ENCODE measurements at regions not wholly inside any gene's neighbourhood (a gene's known extent, or its start where the extent isn't known, plus 50 kb on each side); places are given as distances from the start of the nearest gene placed in this dataset.
"Not testable (repeated sequence)": the region's sequence is repeated elsewhere in the genome, so short reads cannot be mapped to it uniquely, and the experiment has no call there.

- DNase-seq = no peak
Observed at GRCh38 chr2:173468266-173468793, 113.7 kb downstream of the CDCA7 start.

DNA sequence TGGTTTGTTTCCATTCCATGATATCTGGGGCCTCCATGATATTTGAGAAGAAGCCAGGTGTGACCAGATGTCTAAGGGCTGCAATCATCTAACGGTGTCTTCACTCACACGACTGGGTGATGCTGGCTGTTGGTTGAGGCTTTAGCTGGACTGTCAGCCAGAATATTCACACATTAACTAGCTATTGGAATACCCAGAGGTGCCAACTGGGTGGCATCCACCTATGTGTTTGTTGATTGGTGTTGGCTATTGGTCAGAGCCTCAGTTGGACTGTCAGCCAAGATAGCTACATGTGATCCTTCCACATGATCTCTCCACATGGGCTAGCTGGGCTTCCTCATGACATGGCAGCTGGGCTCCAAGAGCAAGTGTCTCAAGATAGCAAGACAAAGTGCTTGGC is 117.4 kb downstream of the CDCA7 start:
- no peak for DNase-seq

DNA sequence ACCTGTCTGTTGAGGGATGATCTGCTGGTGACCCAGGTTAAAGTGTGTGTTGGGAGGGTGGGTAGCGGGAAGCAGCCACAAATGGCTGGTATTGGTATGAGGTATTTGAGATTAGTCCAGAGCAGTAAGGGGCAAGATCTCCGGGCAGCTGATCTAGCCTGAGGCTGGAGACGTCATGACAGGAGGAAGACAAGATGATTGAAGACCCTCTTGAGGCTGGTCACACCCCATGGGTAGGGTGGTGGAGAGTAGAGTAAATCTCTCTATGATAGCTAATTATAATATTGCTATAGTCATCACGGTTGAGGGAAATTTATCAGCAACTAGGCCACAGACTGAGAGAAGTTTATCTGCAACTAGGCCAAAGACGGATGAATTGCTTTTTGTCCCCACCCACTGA is 128.5 kb downstream of the CDCA7 start:
- DNase-seq = no peak

DNA sequence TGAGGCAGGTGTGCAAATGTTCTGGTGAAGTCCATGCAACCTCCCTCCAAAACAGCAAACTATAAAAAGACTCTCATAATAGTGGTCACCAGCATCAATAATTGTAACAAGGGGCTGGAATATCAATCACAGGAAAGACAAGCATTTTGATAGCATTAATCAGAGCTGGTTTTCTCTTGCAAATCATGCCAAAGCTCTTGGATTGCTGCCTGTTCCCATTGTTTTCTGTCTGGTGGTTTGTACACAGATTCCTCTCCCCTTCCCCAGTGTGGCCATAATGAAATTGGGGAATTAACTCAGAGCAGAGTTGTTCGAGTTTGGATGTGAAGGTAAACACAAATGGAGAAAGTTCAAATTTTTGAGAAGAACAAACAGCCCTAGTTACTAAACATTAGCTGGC is 134.2 kb downstream of the CDCA7 start:
- no peak for DNase-seq

DNA sequence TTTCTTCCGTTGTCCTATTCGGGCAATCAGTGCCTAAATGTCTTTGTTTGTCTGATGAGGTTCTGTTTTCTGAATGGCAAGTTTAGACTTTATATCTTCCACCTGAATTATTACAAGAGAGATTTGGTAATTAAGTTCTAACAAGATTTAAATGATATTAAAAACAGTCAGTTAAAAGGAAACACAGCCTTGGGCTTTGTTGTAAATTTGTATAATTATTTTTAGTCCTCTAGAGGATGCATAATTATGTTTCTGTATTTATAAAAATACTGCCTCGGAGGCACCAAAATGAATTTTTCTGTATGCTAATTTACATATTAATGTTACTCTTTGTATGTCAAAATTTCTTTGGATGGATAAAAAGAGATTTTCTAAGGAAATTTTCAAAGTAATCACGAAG is 136.7 kb downstream of the CDCA7 start:
- no peak for DNase-seq

GRCh38 chr2:173493874-173494273 is 139.2 kb downstream of the CDCA7 start:
- DNase-seq = no peak

DNA sequence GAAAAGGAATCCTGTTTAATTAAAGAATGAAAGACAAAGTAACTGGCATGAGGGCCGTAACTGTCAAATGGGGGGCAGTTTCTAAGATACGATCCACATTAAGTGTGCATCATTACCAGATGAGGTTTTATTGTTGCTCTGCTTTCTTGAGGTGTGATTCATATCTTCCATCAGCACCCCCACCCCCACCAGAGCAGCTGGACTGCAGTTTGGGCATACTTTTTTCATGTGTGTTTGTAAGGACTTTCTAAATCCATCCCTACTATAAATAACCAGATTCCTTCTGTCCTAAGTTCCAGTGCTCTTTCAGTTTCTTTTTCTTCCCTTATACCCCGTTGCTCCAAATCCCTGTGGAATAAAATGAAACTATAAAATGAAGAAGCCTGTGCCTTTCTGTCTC is 142.1 kb downstream of the CDCA7 start:
- no peak for DNase-seq

DNA sequence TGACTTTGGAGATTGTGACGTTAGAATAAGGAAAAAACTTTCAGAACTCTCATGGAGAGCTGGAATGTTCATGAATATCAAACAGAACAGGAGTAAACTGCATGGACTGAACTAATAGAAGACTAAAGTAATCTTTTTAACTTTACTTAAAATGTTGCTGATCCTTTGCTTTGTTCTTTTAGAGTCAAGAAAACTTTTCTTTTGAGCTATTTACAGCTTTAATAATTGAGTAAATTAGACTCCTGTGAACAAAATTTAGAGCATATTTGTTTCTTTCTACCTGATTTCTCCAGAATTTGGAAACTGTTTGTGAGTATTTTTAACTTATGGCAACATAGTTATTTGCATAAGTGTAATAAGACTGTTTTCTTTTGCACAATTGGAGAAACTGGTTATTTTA is 146.3 kb downstream of the CDCA7 start:
- DNase-seq = no peak

GRCh38 chr2:173502296-173502695 is 147.6 kb downstream of the CDCA7 start:
- DNase-seq = no peak

DNA sequence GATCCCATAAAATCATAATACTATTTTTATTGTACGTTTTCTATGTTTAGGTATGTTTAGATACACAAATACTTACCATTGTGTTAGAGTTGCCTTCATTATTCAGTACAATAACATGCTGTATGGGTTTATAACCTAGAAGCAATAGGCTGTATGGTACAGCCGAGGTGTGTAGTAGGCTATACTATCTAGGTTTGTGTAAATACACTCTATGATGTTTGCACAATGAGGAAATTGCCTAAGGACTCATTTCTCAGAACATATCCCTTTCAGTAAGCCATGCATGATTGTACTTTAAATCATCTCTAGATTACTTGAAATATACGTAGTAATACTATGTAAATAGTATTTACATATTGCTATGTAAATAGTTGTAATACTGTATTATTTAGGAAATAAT is 156.7 kb downstream of the CDCA7 start:
- no peak for DNase-seq

- no peak for DNase-seq
Observed at GRCh38 chr2:173511942-173512341, 157.3 kb downstream of the CDCA7 start.

GRCh38 chr2:173513107-173513727 is 158.5 kb downstream of the CDCA7 start:
- no peak for DNase-seq

DNA sequence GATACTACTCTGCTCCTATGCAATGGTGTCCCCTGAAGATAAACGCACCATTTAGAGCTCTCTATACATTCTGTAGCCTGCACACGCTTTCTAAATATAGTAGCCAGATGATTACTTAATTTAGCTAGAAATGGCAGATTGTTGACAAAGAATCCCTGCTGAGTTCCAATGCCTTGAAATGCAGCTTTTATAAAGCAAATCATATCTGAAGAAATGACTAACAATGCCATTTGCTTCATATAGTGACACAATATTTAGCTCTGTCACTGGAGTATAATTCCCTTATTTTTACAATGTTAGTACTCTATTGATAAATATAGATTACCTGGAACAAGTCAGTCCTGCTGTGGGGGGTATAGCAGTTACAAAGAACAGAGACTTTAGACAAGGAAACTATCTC is 166.2 kb downstream of the CDCA7 start:
- no peak for DNase-seq

DNA sequence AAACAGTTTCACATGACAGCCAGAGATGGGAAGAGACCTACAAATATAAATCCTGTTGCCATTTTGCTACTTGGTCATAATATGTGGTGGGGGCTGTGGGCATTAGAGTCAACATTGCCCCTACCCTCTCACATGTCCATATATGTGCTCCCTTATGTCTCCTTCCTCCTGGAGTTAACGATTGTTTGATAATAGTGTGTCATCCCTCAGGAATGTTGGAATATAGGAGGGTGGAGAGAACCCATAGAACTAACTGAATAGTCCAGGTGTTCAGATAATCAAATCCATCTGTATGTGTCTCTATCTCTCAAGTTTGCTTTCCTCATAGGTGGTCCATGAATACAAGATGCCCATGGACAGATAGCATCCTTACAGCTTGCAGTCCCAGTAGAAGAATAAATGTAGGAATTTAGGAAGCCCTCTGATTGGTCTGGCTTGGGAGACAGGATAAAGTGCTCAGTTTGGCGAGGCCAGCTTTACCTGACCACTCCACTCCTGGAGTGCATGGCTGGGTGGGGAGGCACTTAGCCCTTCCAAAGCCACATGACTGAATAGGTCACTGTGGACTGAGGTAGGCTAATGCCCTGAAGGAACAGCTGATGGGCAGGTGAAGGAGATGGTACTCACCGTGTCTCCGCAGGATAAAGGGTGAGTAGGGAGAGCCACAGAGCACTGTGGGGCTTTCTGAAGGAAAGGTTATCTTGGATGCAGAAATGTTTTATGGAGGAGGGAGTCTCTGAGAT is 166.9 kb downstream of the CDCA7 start:
- DNase-seq = no peak

DNA sequence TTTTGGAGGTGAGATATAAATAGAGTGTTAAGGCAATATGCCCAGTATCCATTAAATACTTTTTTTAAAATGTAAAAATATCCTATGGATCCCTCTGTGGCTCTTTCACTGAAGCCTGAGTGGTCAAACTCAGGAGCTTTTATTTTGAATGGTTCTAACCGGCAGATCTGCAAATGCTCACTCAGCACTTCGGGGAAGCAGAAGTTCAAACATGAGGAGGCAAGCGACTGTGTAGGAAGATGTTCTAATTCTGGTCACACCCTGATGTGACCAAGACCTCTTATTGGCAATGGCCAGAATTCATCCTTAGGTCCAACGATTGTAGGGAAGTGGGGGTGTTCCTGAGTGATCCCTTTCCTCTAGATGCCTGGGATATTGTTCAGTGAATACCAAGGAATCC is 168.8 kb downstream of the CDCA7 start:
- no peak for DNase-seq

- no peak for DNase-seq
Observed at GRCh38 chr2:173524256-173524955, 169.7 kb downstream of the CDCA7 start.

GRCh38 chr2:173532732-173533531 is 178.3 kb downstream of the CDCA7 start:
- not testable (repeated sequence) for DNase-seq

GRCh38 chr2:173537694-173538093 is 183.0 kb downstream of the CDCA7 start:
- DNase-seq = no peak

DNA sequence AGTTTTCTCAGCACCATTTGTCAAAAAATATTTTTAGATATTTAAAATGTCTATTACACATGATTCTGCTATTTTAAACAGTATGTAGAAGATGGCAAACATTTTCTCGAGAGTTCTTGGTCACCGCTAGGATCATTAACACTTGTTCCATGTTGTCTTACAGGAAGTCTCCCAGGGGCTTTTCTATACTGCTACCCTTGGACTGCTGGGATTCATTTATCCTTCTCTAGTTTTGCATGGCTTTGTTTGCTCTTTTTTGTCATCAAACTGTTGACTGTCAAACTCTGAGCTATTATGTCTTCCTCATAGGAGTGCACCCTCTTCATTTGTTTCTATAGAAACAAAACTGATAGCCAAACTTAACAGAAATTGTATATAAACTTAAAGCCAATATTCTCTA is 184.9 kb downstream of the CDCA7 start:
- DNase-seq = no peak

DNA sequence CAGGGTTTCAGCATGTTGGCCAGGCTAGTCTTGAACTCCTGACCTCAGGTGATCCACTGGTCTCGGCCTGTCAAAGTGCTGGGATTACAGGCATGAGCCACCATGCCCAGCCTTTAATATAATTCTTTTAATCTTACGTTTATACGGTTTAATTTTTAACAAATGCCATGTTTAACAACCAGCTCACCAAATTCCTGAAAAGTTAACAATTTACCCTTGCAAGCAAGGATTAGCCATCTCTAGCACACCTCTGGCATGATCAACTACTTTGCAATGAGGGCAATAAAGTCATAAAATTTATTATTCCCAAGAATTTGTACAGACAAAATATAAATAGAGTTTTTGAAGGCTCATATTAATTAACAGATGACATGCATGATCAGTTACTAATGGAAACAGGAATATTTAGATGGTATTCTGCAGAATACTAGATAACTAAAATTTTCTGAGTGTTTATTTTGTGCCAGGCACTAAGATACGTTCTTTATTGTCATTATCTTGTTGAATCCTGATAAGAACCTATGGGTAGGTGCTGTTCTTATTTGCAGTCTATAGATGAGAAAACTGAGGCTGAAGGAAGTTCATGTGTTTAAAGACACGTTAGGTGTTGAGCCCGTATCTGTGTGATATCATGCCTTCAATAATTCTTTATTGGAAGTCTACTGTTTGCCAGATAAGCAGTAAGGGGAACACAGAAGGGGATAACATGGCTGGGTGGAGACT is 190.1 kb downstream of the CDCA7 start:
- DNase-seq = no peak

DNA sequence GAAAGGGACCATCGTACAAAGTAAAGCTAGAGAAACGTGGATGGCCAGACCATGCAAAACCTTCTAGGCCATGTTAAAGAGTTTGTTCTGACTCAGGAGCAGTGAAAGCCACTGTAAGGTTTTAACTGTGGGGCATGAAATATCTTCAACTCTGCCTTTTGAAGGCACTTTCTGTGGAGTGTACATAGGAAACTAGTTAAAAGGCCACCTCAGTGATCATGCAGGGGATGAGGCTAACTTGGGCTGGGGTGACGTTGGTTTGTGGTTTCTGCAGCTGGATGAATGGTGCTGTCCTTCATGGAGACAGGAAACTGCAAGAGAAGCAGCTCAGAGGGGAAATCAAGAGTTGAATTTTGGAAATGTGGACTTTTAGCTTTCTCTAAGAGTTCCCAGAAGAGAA is 190.7 kb downstream of the CDCA7 start:
- no peak for DNase-seq

GRCh38 chr2:173547499-173547898 is 192.8 kb downstream of the CDCA7 start:
- DNase-seq = no peak

Measured in C1 segment of cervical spinal cord (tissue), 14 donors.